Prostate gland (tissue), 2 donors: ENCODE measurements at regions not wholly inside any gene's neighbourhood (a gene's known extent, or its start where the extent isn't known, plus 50 kb on each side); places are given as distances from the start of the nearest gene placed in this dataset.

ENCODE experiments used
- DNase-seq: peaks from one replicate; pipeline ENCODE4 v3.0.0-alpha.2; 2019; ENCODE audit warnings: low spot score
- H3K27ac ChIP-seq, 2 donors: fragments of 200-600 bp; sonication (generic); 2 replicates each; pipeline ENCODE4 v1.5.1; 2017 to 2019
- H3K27me3 ChIP-seq: fragments of 200-600 bp; sonication (generic); replicated peaks from 2 replicates; pipeline ENCODE4 v1.5.1; 2019; ENCODE audit not compliant: insufficient read depth
- H3K36me3 ChIP-seq, 2 donors: fragments of 200-600 bp; sonication (generic); 1 replicate in 1 of 2; 2 replicates in 1 of 2; pipeline versions ENCODE4 v1.5.1 to v1.8.1; 2017 to 2019
- H3K4me1 ChIP-seq: fragments of 200-600 bp; sonication (generic); replicated peaks from 2 replicates; pipeline ENCODE4 v1.5.1; 2019
- H3K4me3 ChIP-seq, 2 donors: fragments of 200-600 bp; sonication (generic); 2 replicates each; pipeline ENCODE4 v1.5.1; 2017 to 2019
- H3K9me3 ChIP-seq: fragments of 200-600 bp; sonication (generic); 2 replicates; pipeline ENCODE4 v1.5.1; 2017
- POLR2A ChIP-seq: fragments of 450-650 bp; IDR thresholded peaks from one replicate; pipeline ENCODE4 v1.6.1; 2016; ENCODE audit warnings: antibody characterized with exemption, mild to moderate bottlenecking
- POLR2AphosphoS5 ChIP-seq: sonication (generic); formaldehyde crosslinking; IDR thresholded peaks from one replicate; pipeline ENCODE4 v1.6.1; 2017; ENCODE audit warnings: antibody characterized with exemption
- WGBS: methylation state at CpG from one replicate; pipeline ENCODE4 v1.1.5; 2018; 5-methylcytosine and 5-hydroxymethylcytosine counted together
- intact Hi-C: fragments of 100-400 bp; cut with DNase I; formaldehyde crosslinking; loops from one replicate; pipeline ENCODE4 v1.14.2; 2022
- TF ChIP-seq, protein P1 (sequence below), 4 experiments: fragments of 200-600 bp in 2 of 4; fragments of 450-650 bp in 2 of 4; sonication (generic) in 2 of 4; IDR thresholded peaks; 1 replicate in 3 of 4; 2 replicates in 1 of 4; pipeline ENCODE4 v1.5.1; 2016 to 2019; ENCODE audit warnings: antibody characterized with exemption in 4 of 4, mild to moderate bottlenecking in 2 of 4, moderate library complexity in 2 of 4

DNA sequence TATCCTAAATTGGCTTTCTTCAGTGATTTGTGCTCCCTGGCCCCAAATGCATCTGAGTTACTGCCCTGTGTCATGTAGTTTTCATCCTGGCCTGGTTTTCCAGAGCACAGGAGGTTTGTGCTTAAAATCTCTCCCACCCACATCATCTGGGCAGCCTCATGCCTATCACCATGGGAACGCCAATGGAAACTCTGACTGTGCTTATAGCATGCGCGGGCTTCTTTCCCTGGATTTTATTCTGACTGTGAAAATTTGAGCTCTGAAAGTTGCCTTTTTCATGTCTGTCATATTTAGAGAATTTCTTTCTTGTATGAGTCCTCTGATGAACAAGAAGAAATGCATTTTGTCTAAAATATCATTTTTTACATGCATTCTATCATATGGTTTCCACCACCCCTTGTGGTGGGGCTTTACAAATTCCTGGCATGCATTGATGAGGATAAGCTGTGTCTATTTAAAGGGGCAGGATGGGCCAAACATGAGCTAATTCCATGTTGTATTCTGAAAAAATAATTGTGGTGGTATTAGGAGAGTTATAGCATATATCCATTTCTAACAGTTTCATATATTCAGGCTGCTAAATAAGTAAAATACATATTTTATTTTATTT is 55.1 kb downstream of the IRAG1 start:
- intact Hi-C loops: no loop called here

DNA sequence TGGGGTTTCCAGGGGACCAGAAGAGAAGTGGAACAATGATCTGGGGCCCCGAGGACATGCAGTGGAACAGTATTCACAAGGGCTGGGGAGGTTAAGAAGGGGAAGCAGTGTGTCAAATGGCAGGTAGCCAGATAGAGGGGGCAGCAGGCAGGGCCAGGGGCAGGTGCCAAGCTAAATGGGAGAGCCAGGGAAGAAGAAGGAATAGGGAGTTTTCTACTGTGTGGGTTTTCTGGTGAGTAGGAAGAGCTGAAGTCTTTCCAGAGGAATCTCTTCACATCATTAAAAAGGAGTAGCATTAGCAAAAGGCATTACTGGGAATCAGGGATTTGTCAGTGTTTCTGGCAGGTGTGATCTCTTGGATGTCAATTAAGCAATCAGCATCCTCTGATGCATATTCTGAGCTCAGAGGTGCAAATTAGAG is 55.8 kb downstream of the IRAG1 start:
- H3K27ac ChIP-seq: no peak overlapping the region

More for the DNA sequence above, 55.1 kb downstream of the IRAG1 start:
- Histone ChIP-seq H3K36me3 (no peaks in the 10 kb centered on the region), H3K27me3 (no peaks in the 10 kb centered on the region), H3K4me3 (no peak overlapping the region), H3K4me1 (no peaks in the 10 kb centered on the region), H3K27ac (no peak overlapping the region), H3K9me3 (no peaks in the 10 kb centered on the region)
- WGBS: 77% methylated on average over 3 of the region's 3 CpGs
- TF ChIP-seq POLR2AphosphoS5: no peak
- TF ChIP-seq, protein P1, sequence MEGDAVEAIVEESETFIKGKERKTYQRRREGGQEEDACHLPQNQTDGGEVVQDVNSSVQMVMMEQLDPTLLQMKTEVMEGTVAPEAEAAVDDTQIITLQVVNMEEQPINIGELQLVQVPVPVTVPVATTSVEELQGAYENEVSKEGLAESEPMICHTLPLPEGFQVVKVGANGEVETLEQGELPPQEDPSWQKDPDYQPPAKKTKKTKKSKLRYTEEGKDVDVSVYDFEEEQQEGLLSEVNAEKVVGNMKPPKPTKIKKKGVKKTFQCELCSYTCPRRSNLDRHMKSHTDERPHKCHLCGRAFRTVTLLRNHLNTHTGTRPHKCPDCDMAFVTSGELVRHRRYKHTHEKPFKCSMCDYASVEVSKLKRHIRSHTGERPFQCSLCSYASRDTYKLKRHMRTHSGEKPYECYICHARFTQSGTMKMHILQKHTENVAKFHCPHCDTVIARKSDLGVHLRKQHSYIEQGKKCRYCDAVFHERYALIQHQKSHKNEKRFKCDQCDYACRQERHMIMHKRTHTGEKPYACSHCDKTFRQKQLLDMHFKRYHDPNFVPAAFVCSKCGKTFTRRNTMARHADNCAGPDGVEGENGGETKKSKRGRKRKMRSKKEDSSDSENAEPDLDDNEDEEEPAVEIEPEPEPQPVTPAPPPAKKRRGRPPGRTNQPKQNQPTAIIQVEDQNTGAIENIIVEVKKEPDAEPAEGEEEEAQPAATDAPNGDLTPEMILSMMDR (IDR thresholded peaks at IDR 0.05): no peak
- TF ChIP-seq POLR2A: no peak
- DNase-seq: no peak

DNA sequence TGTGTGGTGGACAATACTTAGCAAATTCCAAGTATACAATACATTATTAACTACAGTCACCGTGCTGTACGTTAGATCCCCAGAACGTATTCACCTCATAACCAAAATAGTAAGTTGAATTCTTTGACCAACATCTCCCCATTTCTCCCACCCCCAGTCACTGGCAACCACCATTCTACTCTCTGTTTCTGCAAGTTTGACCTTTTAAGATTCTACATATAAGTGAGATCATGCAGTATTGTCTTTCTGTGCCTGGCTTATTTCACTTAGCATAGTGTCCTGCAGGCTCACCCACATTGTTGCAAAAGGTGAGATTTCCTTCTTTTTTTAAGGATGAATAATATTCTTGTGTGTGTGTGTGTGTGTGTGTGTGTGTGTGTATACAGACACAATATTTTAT is 59.1 kb downstream of the IRAG1 start:
- no peak for DNase-seq
- no peaks in the 10 kb centered on the region for H3K9me3 ChIP-seq
- WGBS: 87% methylated on average over 3 of the region's 3 CpGs
- no peak overlapping the region for H3K4me3 ChIP-seq
- H3K36me3 ChIP-seq: no peaks in the 10 kb centered on the region
- no peaks in the 10 kb centered on the region for H3K4me1 ChIP-seq
- no peak overlapping the region for H3K27ac ChIP-seq
- no peaks in the 10 kb centered on the region for H3K27me3 ChIP-seq
- intact Hi-C loops: no loop called here
- no peak for TF ChIP-seq POLR2A
- no peak for TF ChIP-seq POLR2AphosphoS5
- TF ChIP-seq, protein P1 (IDR thresholded peaks at IDR 0.05): no peak

More for the DNA sequence above, 55.8 kb downstream of the IRAG1 start:
- no peaks in the 10 kb centered on the region for H3K36me3 ChIP-seq
- TF ChIP-seq, protein P1 (IDR thresholded peaks at IDR 0.05): no peak
- TF ChIP-seq POLR2A (no peak), POLR2AphosphoS5 (no peak)
- intact Hi-C loops: no loop called here
- no peaks in the 10 kb centered on the region for H3K27me3 ChIP-seq
- WGBS: 71% methylated on average over 1 of the region's 1 CpG
- H3K9me3 ChIP-seq: no peaks in the 10 kb centered on the region
- no peak for DNase-seq
- no peaks in the 10 kb centered on the region for H3K4me1 ChIP-seq
- H3K4me3 ChIP-seq: no peak overlapping the region

DNA sequence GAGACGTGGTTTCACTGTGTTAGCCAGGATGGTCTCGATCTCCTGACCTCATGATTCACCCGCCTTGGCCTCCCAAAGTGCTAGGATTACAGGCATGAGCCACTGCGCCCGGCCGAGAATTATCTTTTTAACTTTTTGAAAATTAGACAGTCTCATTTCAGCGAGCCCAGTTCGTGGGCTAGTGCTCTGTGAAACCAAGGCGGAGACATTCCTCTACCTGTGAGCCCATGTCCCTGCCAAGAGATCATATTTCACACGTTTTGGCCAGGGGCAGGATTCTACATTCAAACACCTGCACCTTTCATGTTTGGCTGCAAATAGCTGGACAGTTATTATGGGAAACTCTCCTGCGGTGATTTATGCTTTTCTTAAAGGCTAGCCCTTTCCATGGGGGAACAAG is 60.3 kb downstream of the IRAG1 start:
- intact Hi-C loops: no loop called here
- H3K36me3 ChIP-seq: no peaks in the 10 kb centered on the region

More for the DNA sequence above, 60.3 kb downstream of the IRAG1 start:
- TF ChIP-seq POLR2AphosphoS5: peak; percentile 76
- TF ChIP-seq, protein P1 (IDR thresholded peaks at IDR 0.05): no peak
- TF ChIP-seq POLR2A: no peak
- no peaks in the 10 kb centered on the region for H3K27me3 ChIP-seq
- WGBS: 45% methylated on average over 11 of the region's 11 CpGs
- H3K4me1 ChIP-seq: no peaks in the 10 kb centered on the region
- peak; percentile 56 for DNase-seq
- H3K27ac ChIP-seq: no peak overlapping the region
- no peaks in the 10 kb centered on the region for H3K9me3 ChIP-seq
- no peak overlapping the region for H3K4me3 ChIP-seq
